ENCODE measurements at regions not wholly inside any gene's neighbourhood (a gene's known extent, or its start where the extent isn't known, plus 50 kb on each side); places are given as distances from the start of the nearest gene placed in this dataset.

DNA sequence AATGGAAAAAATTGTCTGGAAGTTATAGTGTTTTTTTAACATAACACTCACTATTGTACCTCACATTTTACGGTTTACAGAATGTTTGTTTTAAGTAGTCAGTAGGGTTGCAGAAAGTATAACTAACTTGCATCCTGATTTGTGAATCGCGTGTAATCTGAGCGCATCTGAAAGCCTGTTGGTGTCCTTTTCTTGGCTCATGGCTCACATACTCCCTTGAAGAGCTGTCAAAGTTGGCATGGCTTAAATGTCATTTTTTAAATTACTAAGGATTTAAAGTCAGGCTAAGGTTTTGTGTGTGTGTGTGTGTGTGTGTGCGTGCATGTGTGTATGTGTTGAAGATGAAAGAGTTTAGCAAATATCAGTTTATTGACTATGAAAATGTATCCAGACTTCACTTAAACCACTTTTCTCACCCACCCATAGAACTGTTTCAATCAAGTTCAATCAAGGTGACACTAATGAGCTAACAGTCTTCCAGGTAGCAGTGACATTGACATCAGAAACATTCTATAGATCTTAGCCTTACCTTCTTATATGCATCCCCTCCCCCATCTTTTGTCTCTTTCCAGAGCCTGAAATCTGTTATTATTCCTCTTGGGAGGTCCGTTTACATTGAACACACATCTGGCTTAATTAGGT, 480.4 kb upstream of the SGCG start:
- no peak for DNase-seq (ENCODE audit: low spot score in 2 of 2)
- intact Hi-C loops (cut with DNase I; ENCODE audit: low total_unique reads), result no loop called here
- 55 to 70% methylated on average over 6 of the region's 6 CpGs for WGBS, 2 donors
- TF ChIP-seq POLR2A (IDR thresholded peaks at IDR 0.05), result no peak
- TF ChIP-seq, protein P1, sequence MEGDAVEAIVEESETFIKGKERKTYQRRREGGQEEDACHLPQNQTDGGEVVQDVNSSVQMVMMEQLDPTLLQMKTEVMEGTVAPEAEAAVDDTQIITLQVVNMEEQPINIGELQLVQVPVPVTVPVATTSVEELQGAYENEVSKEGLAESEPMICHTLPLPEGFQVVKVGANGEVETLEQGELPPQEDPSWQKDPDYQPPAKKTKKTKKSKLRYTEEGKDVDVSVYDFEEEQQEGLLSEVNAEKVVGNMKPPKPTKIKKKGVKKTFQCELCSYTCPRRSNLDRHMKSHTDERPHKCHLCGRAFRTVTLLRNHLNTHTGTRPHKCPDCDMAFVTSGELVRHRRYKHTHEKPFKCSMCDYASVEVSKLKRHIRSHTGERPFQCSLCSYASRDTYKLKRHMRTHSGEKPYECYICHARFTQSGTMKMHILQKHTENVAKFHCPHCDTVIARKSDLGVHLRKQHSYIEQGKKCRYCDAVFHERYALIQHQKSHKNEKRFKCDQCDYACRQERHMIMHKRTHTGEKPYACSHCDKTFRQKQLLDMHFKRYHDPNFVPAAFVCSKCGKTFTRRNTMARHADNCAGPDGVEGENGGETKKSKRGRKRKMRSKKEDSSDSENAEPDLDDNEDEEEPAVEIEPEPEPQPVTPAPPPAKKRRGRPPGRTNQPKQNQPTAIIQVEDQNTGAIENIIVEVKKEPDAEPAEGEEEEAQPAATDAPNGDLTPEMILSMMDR (IDR thresholded peaks at IDR 0.05), result no peak
- H3K4me3 ChIP-seq (ENCODE audit: low read depth, poor library complexity, severe bottlenecking), result no peak overlapping the region

DNA sequence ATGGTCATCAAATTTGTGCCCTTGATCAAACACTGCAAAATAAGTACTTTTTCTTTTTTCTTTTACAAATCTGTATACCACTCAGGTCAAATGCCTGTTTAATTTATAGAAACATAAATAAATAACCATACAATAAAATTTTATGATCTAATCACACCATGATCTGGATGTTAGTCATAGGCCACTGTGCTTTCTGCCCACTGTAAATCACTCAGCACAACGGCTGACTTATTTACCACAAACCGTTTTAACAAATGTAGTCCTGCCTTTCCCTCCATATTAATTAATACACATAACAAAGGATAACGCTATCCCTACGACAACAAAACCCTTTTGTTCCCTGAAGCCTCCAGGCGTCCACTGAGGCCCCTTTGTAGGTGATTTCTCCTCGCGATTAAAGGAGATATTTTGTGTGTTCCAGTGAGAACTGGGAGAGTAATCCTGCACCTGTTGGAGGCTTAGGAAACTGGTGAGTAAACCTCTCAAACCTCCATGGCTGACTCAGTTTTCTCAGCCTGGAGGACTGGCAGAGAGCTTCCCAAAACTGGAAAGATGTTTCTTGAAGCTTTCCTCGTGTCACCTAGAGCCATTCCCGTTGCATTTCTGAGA, 477.1 kb upstream of the SGCG start:
- no peak for DNase-seq (ENCODE audit: low spot score in 2 of 2)
- no peak overlapping the region for H3K4me3 ChIP-seq (ENCODE audit: low read depth, poor library complexity, severe bottlenecking)
- WGBS, 2 donors, result 56 to 63% methylated on average over 9 of the region's 9 CpGs
- intact Hi-C loops (cut with DNase I; ENCODE audit: low total_unique reads), result no loop called here
- TF ChIP-seq, protein P1 (IDR thresholded peaks at IDR 0.05), result no peak
- no peak for TF ChIP-seq POLR2A (IDR thresholded peaks at IDR 0.05)

DNA sequence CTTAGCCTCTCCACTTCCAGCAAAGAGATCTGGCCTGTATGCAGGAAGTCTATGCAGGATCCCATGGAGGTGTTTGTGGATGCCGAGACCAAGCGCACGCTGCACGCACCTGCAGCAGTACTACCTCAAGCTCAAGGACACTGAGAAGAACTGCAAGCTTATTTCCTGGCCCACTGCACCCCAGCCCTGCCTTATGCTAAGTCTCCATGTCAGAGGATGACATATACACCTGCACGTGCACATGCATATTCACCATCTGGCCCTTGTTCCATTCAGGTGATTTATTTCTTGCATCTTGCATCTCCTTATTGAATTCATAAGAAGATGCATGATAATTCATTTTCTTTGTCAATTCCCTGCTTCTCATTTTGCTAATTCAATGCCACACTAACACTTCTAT, 472.8 kb upstream of the SGCG start:
- TF ChIP-seq POLR2A (IDR thresholded peaks at IDR 0.05), result no peak
- TF ChIP-seq, protein P1 (IDR thresholded peaks at IDR 0.05), result no peak
- no peak for DNase-seq (ENCODE audit: low spot score in 2 of 2)
- 93 to 95% methylated on average over 5 of the region's 5 CpGs for WGBS, 2 donors
- no peak overlapping the region for H3K4me3 ChIP-seq (ENCODE audit: low read depth, poor library complexity, severe bottlenecking)
- intact Hi-C loops (cut with DNase I; ENCODE audit: low total_unique reads), result no loop called here

DNA sequence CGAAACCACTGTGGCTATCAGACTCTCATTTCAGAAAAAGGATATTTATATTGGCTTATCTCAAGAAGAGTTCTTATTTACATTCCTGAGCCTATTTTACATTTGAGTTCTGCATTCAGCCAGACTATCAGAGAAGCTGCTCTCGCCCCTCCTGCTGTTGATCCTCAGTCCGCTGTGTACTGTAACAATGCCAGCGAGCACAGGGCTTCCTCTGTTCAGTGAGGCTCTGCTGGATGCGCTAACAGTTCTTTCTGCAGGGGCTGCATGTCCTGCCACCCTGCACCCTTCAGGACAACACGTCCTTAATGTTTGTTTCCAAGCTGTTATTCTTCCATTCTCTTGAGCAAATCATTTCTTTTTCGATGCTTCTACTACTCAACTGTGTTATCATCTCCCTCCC, 463.7 kb upstream of the SGCG start:
- 82 to 85% methylated on average over 7 of the region's 7 CpGs for WGBS, 2 donors
- no peak for DNase-seq (ENCODE audit: low spot score in 2 of 2)
- TF ChIP-seq, protein P1 (IDR thresholded peaks at IDR 0.05), result no peak
- TF ChIP-seq POLR2A (IDR thresholded peaks at IDR 0.05), result no peak
- intact Hi-C loops (cut with DNase I; ENCODE audit: low total_unique reads), result no loop called here
- H3K4me3 ChIP-seq (ENCODE audit: low read depth, poor library complexity, severe bottlenecking), result no peak overlapping the region

DNA sequence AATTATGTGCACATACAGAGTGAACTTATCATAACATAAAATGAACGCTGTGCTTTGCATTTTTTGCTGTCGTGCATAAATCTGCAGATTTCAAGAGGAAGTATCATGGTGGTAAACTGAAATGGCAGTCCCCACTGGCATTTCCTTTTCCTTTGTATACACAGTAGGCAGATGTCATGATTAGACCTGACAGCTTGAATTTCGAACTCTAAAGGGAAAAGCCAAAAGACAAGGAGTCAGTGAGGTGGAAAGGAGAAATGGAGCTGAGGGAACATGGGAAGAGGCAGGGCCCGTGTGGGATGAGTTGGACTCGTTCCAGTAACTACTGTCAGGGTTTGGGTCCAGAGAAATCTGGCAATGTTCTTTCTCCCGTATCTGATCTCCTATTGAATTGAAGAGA, 454.1 kb upstream of the SGCG start:
- H3K4me3 ChIP-seq (ENCODE audit: low read depth, poor library complexity, severe bottlenecking), result no peak overlapping the region
- intact Hi-C loops (cut with DNase I; ENCODE audit: low total_unique reads), result no loop called here
- 40 to 41% methylated on average over 6 of the region's 6 CpGs for WGBS, 2 donors
- TF ChIP-seq POLR2A (IDR thresholded peaks at IDR 0.05), result no peak
- TF ChIP-seq, protein P1 (IDR thresholded peaks at IDR 0.05), result no peak
- DNase-seq (ENCODE audit: low spot score in 2 of 2), result no peak

All from lower leg skin (tissue), 4 donors.